SK-MEL-5 (cell line): ENCODE measurements at regions not wholly inside any gene's neighbourhood (a gene's known extent, or its start where the extent isn't known, plus 50 kb on each side); places are given as distances from the start of the nearest gene placed in this dataset.

Experiments
- DNase-seq: peaks from one replicate; pipeline ENCODE4 v3.0.0-alpha.2; 2016; ENCODE audit warnings: low read depth, low spot score
- in situ Hi-C: cut with HindIII; loops from 2 replicates; pipeline ENCODE4 v1.10.0; 2016; ENCODE audit warnings: low sequenced_read_pairs, high pct_unique_total_duplicates, low pct_unique_long_range_greater_than_20kb

DNA sequence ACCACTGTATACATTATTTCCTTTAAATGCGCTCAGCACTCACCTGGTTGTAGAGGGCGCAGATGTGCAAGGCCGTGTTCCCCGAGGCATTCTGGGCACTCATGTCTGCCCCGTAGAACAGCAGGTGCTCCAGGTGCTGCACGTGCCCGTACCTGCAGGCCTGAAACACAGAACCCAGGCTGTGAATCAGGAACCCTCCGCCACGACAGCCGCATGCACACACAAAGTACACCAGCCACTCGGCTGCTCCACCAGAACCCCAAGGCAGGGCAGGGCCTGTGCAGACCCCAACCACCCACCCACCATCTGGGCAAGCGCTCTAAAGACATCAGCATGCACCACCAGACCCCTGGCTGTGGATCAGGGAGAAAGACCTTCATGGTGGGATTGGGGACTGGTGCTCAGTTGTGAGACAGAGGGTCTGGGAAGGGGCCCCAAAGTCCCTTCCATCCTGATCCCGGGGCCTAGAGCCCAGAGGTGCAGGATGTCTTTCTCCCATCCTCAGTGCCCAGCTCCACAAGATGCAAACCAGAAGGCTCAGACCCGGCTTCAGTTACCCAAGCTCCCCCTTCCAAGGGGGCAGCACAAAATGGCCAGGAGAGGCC, 177.2 kb downstream of the SHANK2 start:
- in situ Hi-C loops: no loop called here
- no peak for DNase-seq

DNA sequence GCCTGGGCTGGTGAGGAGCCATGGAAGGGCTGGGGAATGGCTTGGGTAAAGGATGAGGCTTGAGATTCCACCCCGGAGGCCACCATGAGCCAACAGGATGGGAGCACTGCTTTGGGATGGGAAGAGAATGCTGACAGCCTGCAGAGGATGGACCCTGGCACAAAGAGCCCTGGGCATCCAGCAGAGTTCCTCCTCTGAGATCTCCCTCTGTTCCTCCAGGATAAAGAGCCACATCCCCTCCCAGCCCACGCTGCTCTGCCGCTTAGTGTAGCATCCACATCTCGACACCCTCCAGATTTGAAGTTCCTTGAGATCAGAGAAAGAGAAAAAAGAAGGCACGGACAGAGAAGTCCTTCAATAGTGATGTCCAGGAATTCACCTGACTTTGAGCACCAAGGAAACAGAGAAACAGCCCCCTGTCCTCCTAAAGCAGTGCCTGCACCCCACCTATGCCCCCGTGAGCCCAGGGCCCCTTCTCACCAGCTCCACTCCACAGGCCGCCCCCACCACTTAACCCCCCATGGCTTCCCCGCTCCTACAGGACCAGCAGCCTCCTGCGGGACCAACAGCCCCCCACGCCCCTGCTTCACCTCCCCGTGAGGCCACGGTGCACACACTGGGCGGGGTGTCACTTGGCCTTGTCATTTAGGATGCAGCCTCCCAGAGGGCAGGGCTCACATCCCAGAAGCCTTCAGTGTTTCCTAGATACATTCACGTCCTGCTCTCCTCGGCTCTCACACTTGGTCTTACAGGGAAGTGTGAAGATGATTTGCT, 180.5 kb downstream of the SHANK2 start:
- DNase-seq: no peak
- in situ Hi-C loops: no loop called here

GRCh38 chr11:71070490-71071453, 181.6 kb downstream of the SHANK2 start:
- in situ Hi-C loops: no loop called here
- DNase-seq: no peak

GRCh38 chr11:71068963-71069362, 183.4 kb downstream of the SHANK2 start:
- no peak for DNase-seq
- in situ Hi-C loops: no loop called here

DNA sequence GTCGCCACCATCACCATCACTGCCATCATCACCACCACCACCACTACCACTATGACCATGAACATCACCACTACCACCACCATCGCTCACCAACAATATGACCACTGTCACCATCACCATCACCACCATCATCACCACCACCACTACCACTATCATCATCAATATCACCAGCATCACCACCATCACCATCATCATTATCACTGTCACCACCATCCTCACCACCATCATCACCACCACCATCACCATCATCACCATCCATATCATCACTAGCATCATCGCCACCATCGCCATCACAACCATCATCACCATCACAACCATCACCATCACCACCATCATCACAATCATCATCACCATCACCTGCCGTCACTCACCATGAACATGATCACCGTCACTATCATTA, 184.6 kb downstream of the SHANK2 start:
- in situ Hi-C loops: no loop called here

GRCh38 chr11:71066311-71066710, 186.1 kb downstream of the SHANK2 start:
- DNase-seq: no peak
- in situ Hi-C loops: no loop called here

More for the DNA sequence above, 184.6 kb downstream of the SHANK2 start:
- no peak for DNase-seq

GRCh38 chr11:71065841-71066240, 186.5 kb downstream of the SHANK2 start:
- in situ Hi-C loops: no loop called here
- no peak for DNase-seq

GRCh38 chr11:71064702-71065515, 187.5 kb downstream of the SHANK2 start:
- DNase-seq: no peak
- in situ Hi-C loops: no loop called here

DNA sequence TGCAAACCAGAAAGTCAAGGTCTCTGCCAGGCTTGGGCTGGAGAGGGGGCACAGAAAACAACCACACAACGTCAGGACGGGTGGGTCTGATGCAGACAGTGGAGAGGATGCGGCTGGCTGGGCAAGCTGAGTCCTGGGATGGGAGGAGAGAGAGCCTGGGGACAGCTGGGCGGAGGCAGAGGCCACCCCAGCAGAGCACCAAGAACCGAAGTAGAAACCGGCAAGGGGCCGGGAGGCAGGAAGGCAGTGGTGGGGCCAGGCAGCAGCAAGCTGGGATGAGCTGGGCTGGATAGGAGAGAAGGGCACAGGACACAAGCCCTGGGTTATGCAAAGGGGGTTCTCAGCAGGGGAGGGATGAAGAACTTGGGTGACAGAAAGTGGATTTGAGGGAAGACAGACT, 188.2 kb downstream of the SHANK2 start:
- in situ Hi-C loops: no loop called here

DNA sequence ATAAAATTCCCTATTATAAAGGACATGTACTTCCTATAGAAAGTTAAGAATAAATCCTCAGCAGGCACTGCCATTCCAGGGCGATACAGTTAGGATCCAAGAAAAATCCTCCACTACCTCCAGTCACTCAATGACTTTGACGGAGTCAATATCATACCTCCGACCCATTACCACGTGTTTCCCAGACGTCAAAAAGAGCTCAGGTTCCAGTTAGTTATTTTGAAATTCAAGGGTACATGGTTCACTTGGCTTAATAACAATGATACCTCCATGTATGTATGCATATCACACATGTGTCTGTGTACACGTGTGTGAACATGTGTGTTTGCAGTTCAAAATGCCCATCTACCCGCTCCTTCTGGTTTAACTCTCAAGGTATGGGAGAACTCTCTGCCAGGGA, 189.2 kb downstream of the SHANK2 start:
- DNase-seq: no peak
- in situ Hi-C loops: no loop called here

More for the DNA sequence above, 188.2 kb downstream of the SHANK2 start:
- no peak for DNase-seq

GRCh38 chr11:71062199-71062598, 190.2 kb downstream of the SHANK2 start:
- in situ Hi-C loops: no loop called here
- DNase-seq: no peak

DNA sequence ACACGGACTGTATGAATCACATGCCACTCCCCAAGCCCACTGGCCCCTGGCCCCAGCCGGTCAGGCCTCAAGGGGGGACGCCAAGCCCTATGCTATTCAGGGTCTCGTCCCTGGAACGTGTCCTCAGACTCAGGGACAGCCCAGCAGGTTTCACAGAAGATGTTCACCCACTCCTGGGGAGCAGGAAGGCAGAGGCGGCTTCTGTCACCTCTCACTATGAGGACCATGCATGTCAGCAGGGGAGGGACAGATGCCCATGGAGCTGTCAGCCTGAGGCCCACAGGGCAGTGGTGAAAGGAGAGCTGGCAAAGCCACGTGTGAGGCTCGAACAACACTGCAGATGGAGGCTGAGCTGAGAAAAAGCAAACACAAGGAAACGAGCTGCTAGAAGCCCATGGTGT, 192.0 kb downstream of the SHANK2 start:
- DNase-seq: no peak
- in situ Hi-C loops: no loop called here

- no peak for DNase-seq
- in situ Hi-C loops: no loop called here
Measured at GRCh38 chr11:71059662-71060061, 192.7 kb downstream of the SHANK2 start.

GRCh38 chr11:71055925-71056324, 196.5 kb downstream of the SHANK2 start:
- DNase-seq: no peak
- in situ Hi-C loops: no loop called here
